ENCODE measurements at regions not wholly inside any gene's neighbourhood (a gene's known extent, or its start where the extent isn't known, plus 50 kb on each side); places are given as distances from the start of the nearest gene placed in this dataset.

DNA sequence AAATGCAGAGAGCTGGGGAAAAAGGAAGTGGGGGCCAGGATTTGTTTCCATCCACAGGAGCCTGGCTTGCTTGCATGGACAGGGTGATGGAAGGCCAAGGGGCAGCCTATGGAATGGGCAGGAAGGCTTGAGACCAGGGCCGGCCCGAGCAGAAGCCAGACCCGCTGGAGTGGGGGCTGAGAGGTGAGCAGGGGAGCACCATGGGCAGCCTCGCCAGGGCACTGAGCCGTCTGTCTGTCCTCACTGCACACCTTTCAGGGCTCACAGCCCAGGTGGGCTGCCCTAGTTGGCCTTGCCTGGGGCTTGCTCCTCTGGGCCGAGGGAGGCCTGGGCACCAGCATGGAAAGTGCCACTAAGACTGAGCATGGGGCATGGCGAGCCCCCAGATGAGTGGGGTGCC, 58.6 kb upstream of the CNOT6 start:
- TF ChIP-seq CTCF (IDR thresholded peaks at IDR 0.05 in 4 of 5, conservative IDR thresholded peaks at IDR 0.05 in 1 of 5) (no peak), POLR2A (IDR thresholded peaks at IDR 0.05) (no peak)

Measured in gastrocnemius medialis (tissue), 4 donors.